ENCODE measurements at regions not wholly inside any gene's neighbourhood (a gene's known extent, or its start where the extent isn't known, plus 50 kb on each side); places are given as distances from the start of the nearest gene placed in this dataset.
A peak's percentile ranks its signal among the peaks of the same experiment; 100 is the strongest.

DNA sequence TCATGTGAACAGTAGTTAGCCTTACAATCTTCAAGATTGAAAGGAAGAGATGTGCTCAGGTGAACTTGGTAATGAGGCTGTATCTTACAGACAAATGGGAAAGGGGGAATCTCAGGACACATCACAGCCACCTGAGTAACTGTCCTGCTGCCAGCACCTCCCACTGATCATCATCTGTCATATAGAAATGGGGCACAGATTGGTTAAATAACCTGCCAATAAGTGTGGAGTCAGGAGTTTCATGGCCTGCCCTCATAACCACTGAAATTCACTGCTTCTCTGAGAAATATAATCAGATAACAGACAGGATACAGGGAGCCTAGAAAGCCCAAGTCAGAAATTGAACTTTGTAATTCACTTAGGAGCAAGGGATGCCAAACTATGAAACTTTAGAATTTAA, 64.9 kb upstream of the TAS2R16 start:
- H3K36me3 ChIP-seq, result no peaks in the 10 kb centered on the region
- no peaks in the 10 kb centered on the region for H3K4me1 ChIP-seq (replicated peaks)
- H3K27ac ChIP-seq, result no peak overlapping the region
- no peak for DNase-seq (ENCODE audit: low spot score)
- no peaks in the 10 kb centered on the region for H3K27me3 ChIP-seq (replicated peaks; ENCODE audit: insufficient read depth)
- H3K4me3 ChIP-seq, result no peak overlapping the region
- TF ChIP-seq, protein P1, sequence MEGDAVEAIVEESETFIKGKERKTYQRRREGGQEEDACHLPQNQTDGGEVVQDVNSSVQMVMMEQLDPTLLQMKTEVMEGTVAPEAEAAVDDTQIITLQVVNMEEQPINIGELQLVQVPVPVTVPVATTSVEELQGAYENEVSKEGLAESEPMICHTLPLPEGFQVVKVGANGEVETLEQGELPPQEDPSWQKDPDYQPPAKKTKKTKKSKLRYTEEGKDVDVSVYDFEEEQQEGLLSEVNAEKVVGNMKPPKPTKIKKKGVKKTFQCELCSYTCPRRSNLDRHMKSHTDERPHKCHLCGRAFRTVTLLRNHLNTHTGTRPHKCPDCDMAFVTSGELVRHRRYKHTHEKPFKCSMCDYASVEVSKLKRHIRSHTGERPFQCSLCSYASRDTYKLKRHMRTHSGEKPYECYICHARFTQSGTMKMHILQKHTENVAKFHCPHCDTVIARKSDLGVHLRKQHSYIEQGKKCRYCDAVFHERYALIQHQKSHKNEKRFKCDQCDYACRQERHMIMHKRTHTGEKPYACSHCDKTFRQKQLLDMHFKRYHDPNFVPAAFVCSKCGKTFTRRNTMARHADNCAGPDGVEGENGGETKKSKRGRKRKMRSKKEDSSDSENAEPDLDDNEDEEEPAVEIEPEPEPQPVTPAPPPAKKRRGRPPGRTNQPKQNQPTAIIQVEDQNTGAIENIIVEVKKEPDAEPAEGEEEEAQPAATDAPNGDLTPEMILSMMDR (IDR thresholded peaks at IDR 0.05), result no peak
- TF ChIP-seq POLR2A (IDR thresholded peaks at IDR 0.05) (no peak), POLR2AphosphoS5 (IDR thresholded peaks at IDR 0.05) (no peak)
- H3K9me3 ChIP-seq, result no peaks in the 10 kb centered on the region
- intact Hi-C loops (cut with DNase I), result no loop called here

DNA sequence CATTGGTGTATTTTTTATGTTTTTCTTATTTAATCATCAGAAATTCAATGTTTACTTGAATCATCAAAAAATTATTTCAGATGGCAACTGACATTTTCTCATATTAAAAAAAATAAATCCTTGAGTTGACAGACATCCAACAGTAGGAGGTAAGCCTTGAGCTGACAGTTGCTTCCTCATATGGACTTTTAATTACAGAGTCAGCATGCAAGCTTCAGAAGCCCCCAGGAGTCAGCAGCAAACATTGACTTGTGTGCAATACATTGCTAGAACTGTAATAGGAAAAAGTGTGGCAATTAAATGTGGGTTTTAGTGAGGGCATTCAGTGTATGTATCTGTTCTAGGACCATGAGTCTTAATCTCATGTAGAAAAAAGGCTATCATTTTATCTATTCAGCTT, 62.4 kb upstream of the TAS2R16 start:
- no peak for DNase-seq (ENCODE audit: low spot score)
- H3K27ac ChIP-seq, result no peak overlapping the region
- no peaks in the 10 kb centered on the region for H3K4me1 ChIP-seq (replicated peaks)
- H3K4me3 ChIP-seq, result no peak overlapping the region
- no peaks in the 10 kb centered on the region for H3K27me3 ChIP-seq (replicated peaks; ENCODE audit: insufficient read depth)
- intact Hi-C loops (cut with DNase I), result no loop called here
- TF ChIP-seq POLR2AphosphoS5 (IDR thresholded peaks at IDR 0.05) (no peak), POLR2A (IDR thresholded peaks at IDR 0.05) (no peak)
- TF ChIP-seq, protein P1 (IDR thresholded peaks at IDR 0.05), result no peak
- H3K36me3 ChIP-seq, result no peaks in the 10 kb centered on the region
- H3K9me3 ChIP-seq, result no peaks in the 10 kb centered on the region

DNA sequence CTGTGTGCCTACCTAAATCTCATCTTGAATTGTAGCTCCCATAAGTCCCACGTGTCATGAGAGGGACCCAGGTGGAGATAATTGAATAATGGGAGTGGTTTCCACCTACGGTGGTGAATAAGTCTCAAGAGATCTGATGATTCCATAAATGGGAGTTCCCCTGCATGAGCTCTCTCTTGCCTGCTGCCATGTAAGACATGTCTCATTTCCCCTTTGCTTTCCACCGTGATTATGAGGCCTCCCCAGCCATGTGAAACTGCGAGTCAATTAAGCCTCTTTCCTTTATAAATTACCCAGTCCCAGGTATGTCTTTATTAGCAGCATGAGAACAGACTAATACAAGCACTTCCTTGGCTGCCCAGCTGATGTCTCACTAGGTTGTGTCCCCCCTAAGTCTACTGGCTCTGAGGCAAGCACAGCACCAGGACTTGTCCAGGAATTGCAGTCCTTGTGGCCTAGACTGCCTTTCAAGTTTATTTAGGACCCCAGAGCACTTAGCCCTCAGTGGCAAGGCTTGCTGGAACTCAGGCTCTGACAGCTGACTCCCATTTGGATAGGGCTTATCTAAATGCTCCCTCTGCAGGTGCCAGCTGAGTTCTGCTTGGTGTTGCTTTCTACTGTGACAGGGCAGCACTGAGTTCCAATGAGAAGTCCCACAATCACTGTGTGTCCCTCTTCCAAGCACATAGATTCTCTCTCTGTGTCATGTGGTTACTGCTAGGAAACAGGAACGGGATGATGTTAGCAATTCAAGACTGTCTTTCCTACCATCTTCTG, 59.0 kb upstream of the TAS2R16 start:
- no peaks in the 10 kb centered on the region for H3K4me1 ChIP-seq (replicated peaks)
- H3K36me3 ChIP-seq, result no peaks in the 10 kb centered on the region
- intact Hi-C loops (cut with DNase I), result no loop called here
- TF ChIP-seq, protein P1 (IDR thresholded peaks at IDR 0.05), result peak in 2 of 4 experiments; percentile 12 to 21
- TF ChIP-seq POLR2A (IDR thresholded peaks at IDR 0.05), result no peak
- no peak for DNase-seq (ENCODE audit: low spot score)
- H3K27me3 ChIP-seq (replicated peaks; ENCODE audit: insufficient read depth), result no peaks in the 10 kb centered on the region
- H3K4me3 ChIP-seq, result no peak overlapping the region
- no peaks in the 10 kb centered on the region for H3K9me3 ChIP-seq
- WGBS, result 54% methylated on average over 5 of the region's 5 CpGs
- H3K27ac ChIP-seq, result no peak overlapping the region

DNA sequence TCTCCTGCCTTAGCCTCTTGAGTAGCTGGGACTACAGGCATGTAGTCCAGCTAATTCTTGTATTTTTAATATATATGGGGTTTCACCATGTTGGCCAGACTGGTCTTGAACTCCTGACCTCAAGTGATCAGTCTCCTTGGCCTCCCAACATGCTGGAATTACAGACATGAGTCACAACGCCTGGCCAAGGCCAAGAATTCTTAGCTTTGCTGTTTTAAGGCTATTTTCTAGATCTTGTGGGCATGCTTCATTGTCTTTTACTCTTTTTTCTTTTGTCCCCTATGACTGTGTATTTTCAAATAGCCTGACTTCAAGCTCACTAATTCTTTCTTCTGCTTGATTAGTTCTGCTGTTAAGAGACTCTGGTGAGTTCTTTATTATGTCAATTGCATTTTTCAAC, 56.4 kb upstream of the TAS2R16 start:
- TF ChIP-seq, protein P1 (IDR thresholded peaks at IDR 0.05), result no peak
- TF ChIP-seq POLR2A (IDR thresholded peaks at IDR 0.05) (no peak), POLR2AphosphoS5 (IDR thresholded peaks at IDR 0.05) (no peak)
- no peaks in the 10 kb centered on the region for H3K9me3 ChIP-seq
- 75% methylated on average over 1 of the region's 1 CpG for WGBS

DNA sequence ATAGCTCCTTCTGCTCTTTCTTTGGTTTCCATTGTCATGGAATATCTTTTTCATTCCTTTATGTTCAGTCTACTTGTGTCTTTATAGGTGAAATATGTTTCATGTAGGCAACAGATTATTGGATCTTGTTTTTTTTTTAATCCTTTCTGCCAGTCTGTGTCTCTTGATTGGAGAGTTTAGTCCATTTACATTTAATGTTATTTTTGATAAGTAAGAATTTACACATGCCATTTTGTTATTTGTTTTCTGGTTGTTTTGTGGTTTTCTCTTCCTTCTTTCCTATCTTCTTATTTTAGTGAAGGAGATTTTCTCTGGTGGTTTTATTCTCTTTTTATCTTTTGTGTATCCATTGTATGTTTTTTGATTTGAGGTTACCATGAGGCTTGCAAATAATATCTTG, 52.5 kb upstream of the TAS2R16 start:
- DNase-seq (ENCODE audit: low spot score), result no peak
- intact Hi-C loops (cut with DNase I), result no loop called here
- no peak overlapping the region for H3K27ac ChIP-seq
- no peaks in the 10 kb centered on the region for H3K36me3 ChIP-seq
- H3K4me1 ChIP-seq (replicated peaks), result no peaks in the 10 kb centered on the region
- TF ChIP-seq POLR2A (IDR thresholded peaks at IDR 0.05), result no peak
- TF ChIP-seq, protein P1 (IDR thresholded peaks at IDR 0.05), result no peak
- no peak for TF ChIP-seq POLR2AphosphoS5 (IDR thresholded peaks at IDR 0.05)
- no peaks in the 10 kb centered on the region for H3K9me3 ChIP-seq
- H3K4me3 ChIP-seq, result no peak overlapping the region
- H3K27me3 ChIP-seq (replicated peaks; ENCODE audit: insufficient read depth), result no peaks in the 10 kb centered on the region

More for the DNA sequence above, 56.4 kb upstream of the TAS2R16 start:
- H3K4me1 ChIP-seq (replicated peaks), result no peaks in the 10 kb centered on the region
- no peak overlapping the region for H3K27ac ChIP-seq
- no peaks in the 10 kb centered on the region for H3K27me3 ChIP-seq (replicated peaks; ENCODE audit: insufficient read depth)
- no peak overlapping the region for H3K4me3 ChIP-seq
- no peak for DNase-seq (ENCODE audit: low spot score)
- H3K36me3 ChIP-seq, result no peaks in the 10 kb centered on the region
- intact Hi-C loops (cut with DNase I), result no loop called here

Measured in prostate gland (tissue), 2 donors.